Skeletal muscle tissue (tissue), 3 donors: ENCODE measurements at regions not wholly inside any gene's neighbourhood (a gene's known extent, or its start where the extent isn't known, plus 50 kb on each side); places are given as distances from the start of the nearest gene placed in this dataset.

Source experiments
- H3K27ac ChIP-seq: one replicate; pipeline ENCODE4 v1.7.0; 2013; ENCODE audit warnings: mild to moderate bottlenecking, low read depth, low read length, inconsistent platforms
- H3K27me3 ChIP-seq, 3 donors: one replicate each; pipeline ENCODE4 v1.7.0; 2013; ENCODE audit warnings: low read length in 3 of 3; ENCODE audit not compliant: control insufficient read depth in 3 of 3, insufficient read depth in 3 of 3
- H3K36me3 ChIP-seq, 3 donors: one replicate each; pipeline ENCODE4 v1.7.0; 2013; ENCODE audit warnings: low read length in 3 of 3; ENCODE audit not compliant: control insufficient read depth in 3 of 3, insufficient read depth in 3 of 3
- H3K4me1 ChIP-seq, 3 donors: one replicate each; pipeline ENCODE4 v1.7.0; 2013; ENCODE audit warnings: low read length in 3 of 3, mild to moderate bottlenecking in 3 of 3; ENCODE audit not compliant: control insufficient read depth in 3 of 3, insufficient read depth in 3 of 3
- H3K4me3 ChIP-seq, 3 donors: one replicate each; pipeline ENCODE4 v1.7.0; 2013; ENCODE audit warnings: low read length in 3 of 3
- H3K9ac ChIP-seq, 3 donors: one replicate each; pipeline ENCODE4 v1.7.0; 2013; ENCODE audit warnings: low read length in 3 of 3, mild to moderate bottlenecking in 3 of 3, moderate library complexity in 2 of 3, low read depth in 1 of 3
- H3K9me3 ChIP-seq, 3 donors: one replicate each; pipeline ENCODE4 v1.7.0; 2013; ENCODE audit warnings: low read length in 3 of 3; ENCODE audit not compliant: control insufficient read depth in 3 of 3
- donor health status: Osteomylitis.

- H3K27me3 ChIP-seq: no peaks in the 10 kb centered on the region
- no peaks in the 10 kb centered on the region for H3K9me3 ChIP-seq
- H3K9ac ChIP-seq: no peak overlapping the region
- H3K4me3 ChIP-seq: no peak overlapping the region
- no peak overlapping the region for H3K27ac ChIP-seq
- no peaks in the 10 kb centered on the region for H3K36me3 ChIP-seq
- no peaks in the 10 kb centered on the region for H3K4me1 ChIP-seq
These were observed 135.4 kb upstream of the SLC39A10 start for GRCh38 chr2:195521589-195521988.

GRCh38 chr2:195520671-195521155 is 136.3 kb upstream of the SLC39A10 start:
- no peaks in the 10 kb centered on the region for H3K27me3 ChIP-seq
- H3K9me3 ChIP-seq: no peaks in the 10 kb centered on the region
- H3K27ac ChIP-seq: no peak overlapping the region
- no peak overlapping the region for H3K4me3 ChIP-seq
- no peak overlapping the region for H3K9ac ChIP-seq
- H3K36me3 ChIP-seq: no peaks in the 10 kb centered on the region
- H3K4me1 ChIP-seq: no peaks in the 10 kb centered on the region

- no peaks in the 10 kb centered on the region for H3K36me3 ChIP-seq
- H3K9ac ChIP-seq: no peak overlapping the region
- no peaks in the 10 kb centered on the region for H3K9me3 ChIP-seq
- H3K4me3 ChIP-seq: no peak overlapping the region
- no peak overlapping the region for H3K27ac ChIP-seq
- no peaks in the 10 kb centered on the region for H3K4me1 ChIP-seq
- no peaks in the 10 kb centered on the region for H3K27me3 ChIP-seq
These were observed 141.5 kb upstream of the SLC39A10 start for GRCh38 chr2:195515551-195515950.

GRCh38 chr2:195514365-195514764 is 142.7 kb upstream of the SLC39A10 start:
- Histone ChIP-seq H3K36me3 (no peaks in the 10 kb centered on the region), H3K9ac (no peak overlapping the region), H3K9me3 (no peaks in the 10 kb centered on the region), H3K4me3 (no peak overlapping the region), H3K27ac (no peak overlapping the region), H3K27me3 (no peaks in the 10 kb centered on the region), H3K4me1 (no peaks in the 10 kb centered on the region)

GRCh38 chr2:195513119-195513518 is 143.9 kb upstream of the SLC39A10 start:
- H3K27me3 ChIP-seq: no peaks in the 10 kb centered on the region
- no peaks in the 10 kb centered on the region for H3K4me1 ChIP-seq
- H3K9me3 ChIP-seq: no peaks in the 10 kb centered on the region
- H3K36me3 ChIP-seq: no peaks in the 10 kb centered on the region
- H3K9ac ChIP-seq: no peak overlapping the region
- no peak overlapping the region for H3K4me3 ChIP-seq
- no peak overlapping the region for H3K27ac ChIP-seq

- H3K36me3 ChIP-seq: no peaks in the 10 kb centered on the region
- no peaks in the 10 kb centered on the region for H3K27me3 ChIP-seq
- H3K4me1 ChIP-seq: no peaks in the 10 kb centered on the region
- H3K27ac ChIP-seq: no peak overlapping the region
- H3K9me3 ChIP-seq: no peaks in the 10 kb centered on the region
- no peak overlapping the region for H3K9ac ChIP-seq
- no peak overlapping the region for H3K4me3 ChIP-seq
These were observed 147.5 kb upstream of the SLC39A10 start for GRCh38 chr2:195509551-195509950.

GRCh38 chr2:195508139-195508455 is 148.9 kb upstream of the SLC39A10 start:
- Histone ChIP-seq H3K4me3 (no peak overlapping the region), H3K27ac (no peak overlapping the region), H3K27me3 (no peaks in the 10 kb centered on the region), H3K9me3 (no peaks in the 10 kb centered on the region), H3K4me1 (no peaks in the 10 kb centered on the region), H3K36me3 (no peaks in the 10 kb centered on the region), H3K9ac (no peak overlapping the region)

- Histone ChIP-seq H3K4me1 (no peaks in the 10 kb centered on the region), H3K9ac (no peak overlapping the region), H3K27ac (no peak overlapping the region), H3K9me3 (no peaks in the 10 kb centered on the region), H3K27me3 (no peaks in the 10 kb centered on the region), H3K4me3 (no peak overlapping the region), H3K36me3 (no peaks in the 10 kb centered on the region)
These were observed 149.4 kb upstream of the SLC39A10 start for GRCh38 chr2:195507447-195508138.

- H3K4me1 ChIP-seq: no peaks in the 10 kb centered on the region
- H3K4me3 ChIP-seq: no peak overlapping the region
- no peaks in the 10 kb centered on the region for H3K9me3 ChIP-seq
- no peaks in the 10 kb centered on the region for H3K36me3 ChIP-seq
- no peak overlapping the region for H3K9ac ChIP-seq
- no peaks in the 10 kb centered on the region for H3K27me3 ChIP-seq
- H3K27ac ChIP-seq: no peak overlapping the region
These were observed 151.3 kb upstream of the SLC39A10 start for GRCh38 chr2:195505701-195506100.

- Histone ChIP-seq H3K27me3 (no peaks in the 10 kb centered on the region), H3K27ac (no peak overlapping the region), H3K9ac (no peak overlapping the region), H3K36me3 (no peaks in the 10 kb centered on the region), H3K4me1 (no peaks in the 10 kb centered on the region), H3K4me3 (no peak overlapping the region), H3K9me3 (no peaks in the 10 kb centered on the region)
These were observed 153.8 kb upstream of the SLC39A10 start for GRCh38 chr2:195503208-195503607.
